ENCODE measurements at regions not wholly inside any gene's neighbourhood (a gene's known extent, or its start where the extent isn't known, plus 50 kb on each side); places are given as distances from the start of the nearest gene placed in this dataset.

DNA sequence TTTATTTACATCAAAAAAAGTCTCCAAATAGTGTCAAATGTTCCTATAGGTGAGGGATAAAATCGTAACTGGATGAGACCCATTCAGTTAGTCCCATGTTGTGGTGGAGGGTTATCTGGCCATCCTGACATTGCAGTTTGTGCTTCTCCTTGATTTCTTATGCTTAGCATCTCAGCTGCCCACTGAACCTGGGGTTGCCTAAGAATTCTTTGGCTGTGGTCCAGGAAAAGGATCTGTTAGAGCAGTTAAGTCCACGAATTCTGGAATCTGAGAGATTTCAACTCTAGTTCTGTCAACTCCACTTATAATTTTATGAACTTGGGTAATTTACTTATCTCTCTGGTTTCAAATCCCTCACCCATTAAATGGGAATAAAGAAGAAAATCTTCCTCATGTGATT lies 1673.4 kb downstream of the REEP3 start:
- no peak for DNase-seq (ENCODE audit: low spot score)
- TF ChIP-seq, protein P1, sequence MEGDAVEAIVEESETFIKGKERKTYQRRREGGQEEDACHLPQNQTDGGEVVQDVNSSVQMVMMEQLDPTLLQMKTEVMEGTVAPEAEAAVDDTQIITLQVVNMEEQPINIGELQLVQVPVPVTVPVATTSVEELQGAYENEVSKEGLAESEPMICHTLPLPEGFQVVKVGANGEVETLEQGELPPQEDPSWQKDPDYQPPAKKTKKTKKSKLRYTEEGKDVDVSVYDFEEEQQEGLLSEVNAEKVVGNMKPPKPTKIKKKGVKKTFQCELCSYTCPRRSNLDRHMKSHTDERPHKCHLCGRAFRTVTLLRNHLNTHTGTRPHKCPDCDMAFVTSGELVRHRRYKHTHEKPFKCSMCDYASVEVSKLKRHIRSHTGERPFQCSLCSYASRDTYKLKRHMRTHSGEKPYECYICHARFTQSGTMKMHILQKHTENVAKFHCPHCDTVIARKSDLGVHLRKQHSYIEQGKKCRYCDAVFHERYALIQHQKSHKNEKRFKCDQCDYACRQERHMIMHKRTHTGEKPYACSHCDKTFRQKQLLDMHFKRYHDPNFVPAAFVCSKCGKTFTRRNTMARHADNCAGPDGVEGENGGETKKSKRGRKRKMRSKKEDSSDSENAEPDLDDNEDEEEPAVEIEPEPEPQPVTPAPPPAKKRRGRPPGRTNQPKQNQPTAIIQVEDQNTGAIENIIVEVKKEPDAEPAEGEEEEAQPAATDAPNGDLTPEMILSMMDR (IDR thresholded peaks at IDR 0.05; ENCODE audit: borderline replicate concordance, control extremely low read depth, extremely low read depth, insufficient read depth, missing control alignments): no peak
- in situ Hi-C loops (cut with MboI; ENCODE audit: low sequenced_read_pairs, unreplicated experiment): no loop called here

DNA sequence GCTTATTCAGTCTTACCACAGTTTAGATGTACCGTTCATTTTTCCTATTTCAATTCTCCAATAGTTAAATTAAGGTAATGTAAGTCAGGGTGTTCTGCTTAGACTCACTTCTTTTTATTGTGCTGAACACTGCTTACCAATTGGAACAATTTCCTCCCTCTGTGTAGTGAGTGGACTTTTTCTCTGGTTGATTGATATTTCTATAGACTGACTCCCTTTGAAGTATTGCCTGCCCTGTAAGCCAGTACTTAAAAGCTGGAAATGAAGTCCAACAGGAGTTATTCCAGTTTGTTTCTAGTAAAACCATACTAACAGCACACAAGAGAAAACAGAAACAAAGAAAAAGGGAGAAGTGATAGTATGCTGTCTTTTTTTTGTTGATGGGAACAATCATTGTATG lies 1674.9 kb downstream of the REEP3 start:
- in situ Hi-C loops (cut with MboI; ENCODE audit: low sequenced_read_pairs, unreplicated experiment): no loop called here
- TF ChIP-seq, protein P1 (IDR thresholded peaks at IDR 0.05; ENCODE audit: borderline replicate concordance, control extremely low read depth, extremely low read depth, insufficient read depth, missing control alignments): no peak
- DNase-seq (ENCODE audit: low spot score): no peak

DNA sequence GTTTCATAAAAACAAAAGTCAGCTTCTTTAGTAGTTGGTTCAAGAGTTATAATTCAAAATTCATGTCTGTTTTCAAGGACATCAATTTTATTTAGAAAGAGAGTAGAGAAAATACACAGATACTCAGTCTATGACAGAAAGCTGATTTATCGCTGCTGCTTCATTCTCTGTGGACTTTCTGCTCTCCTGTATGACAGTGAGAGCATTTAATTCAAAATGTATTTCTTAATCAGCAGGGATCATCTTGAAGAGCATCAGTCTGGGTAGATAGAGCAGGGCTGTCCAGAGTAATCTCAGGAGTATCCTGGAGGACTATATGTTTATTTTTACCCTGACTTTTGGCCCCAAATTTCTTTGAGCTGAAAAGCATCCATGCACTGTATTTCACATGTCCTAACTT lies 1676.7 kb downstream of the REEP3 start:
- TF ChIP-seq, protein P1 (IDR thresholded peaks at IDR 0.05; ENCODE audit: borderline replicate concordance, control extremely low read depth, extremely low read depth, insufficient read depth, missing control alignments): no peak
- in situ Hi-C loops (cut with MboI; ENCODE audit: low sequenced_read_pairs, unreplicated experiment): no loop called here
- no peak for DNase-seq (ENCODE audit: low spot score)

DNA sequence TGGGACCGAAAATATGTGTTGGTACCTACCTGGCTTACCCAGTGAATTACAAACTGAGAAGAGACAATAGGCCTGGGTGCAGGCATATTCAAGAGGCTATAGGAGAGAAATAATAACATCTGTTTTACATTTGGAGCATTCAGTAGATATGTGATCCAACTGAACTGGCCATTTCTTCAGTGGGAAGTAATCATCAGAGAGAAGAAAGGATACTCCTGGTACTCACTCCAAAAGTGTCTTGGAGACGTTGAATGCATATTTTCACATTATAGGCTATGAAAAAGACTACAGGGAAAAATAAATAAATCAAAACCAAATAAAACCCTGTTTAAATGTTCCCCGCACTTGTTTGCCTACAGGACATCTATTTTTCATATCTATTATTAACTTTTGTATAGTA lies 1680.3 kb downstream of the REEP3 start:
- no peak for DNase-seq (ENCODE audit: low spot score)
- TF ChIP-seq, protein P1 (IDR thresholded peaks at IDR 0.05; ENCODE audit: borderline replicate concordance, control extremely low read depth, extremely low read depth, insufficient read depth, missing control alignments): no peak
- in situ Hi-C loops (cut with MboI; ENCODE audit: low sequenced_read_pairs, unreplicated experiment): no loop called here

DNA sequence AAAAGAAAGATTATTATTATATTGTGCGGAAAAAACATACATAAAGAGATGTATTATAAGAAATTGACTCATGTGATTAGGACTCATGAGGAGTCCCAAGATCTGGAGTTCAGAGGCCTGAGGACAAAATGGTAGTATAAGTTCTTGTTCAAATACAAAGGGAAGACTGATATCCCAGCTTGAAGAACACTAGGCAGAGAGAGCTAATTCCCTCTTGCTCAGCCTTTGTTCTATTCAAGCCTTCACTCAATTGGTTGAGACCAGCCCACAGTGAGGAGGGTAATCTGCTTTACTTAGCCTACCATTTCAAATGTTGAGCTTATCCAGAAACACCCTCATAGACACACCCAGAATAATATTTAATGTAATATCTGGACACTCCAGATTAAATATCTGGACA lies 1683.8 kb downstream of the REEP3 start:
- TF ChIP-seq, protein P1 (IDR thresholded peaks at IDR 0.05; ENCODE audit: borderline replicate concordance, control extremely low read depth, extremely low read depth, insufficient read depth, missing control alignments): no peak
- in situ Hi-C loops (cut with MboI; ENCODE audit: low sequenced_read_pairs, unreplicated experiment): no loop called here
- DNase-seq (ENCODE audit: low spot score): no peak

DNA sequence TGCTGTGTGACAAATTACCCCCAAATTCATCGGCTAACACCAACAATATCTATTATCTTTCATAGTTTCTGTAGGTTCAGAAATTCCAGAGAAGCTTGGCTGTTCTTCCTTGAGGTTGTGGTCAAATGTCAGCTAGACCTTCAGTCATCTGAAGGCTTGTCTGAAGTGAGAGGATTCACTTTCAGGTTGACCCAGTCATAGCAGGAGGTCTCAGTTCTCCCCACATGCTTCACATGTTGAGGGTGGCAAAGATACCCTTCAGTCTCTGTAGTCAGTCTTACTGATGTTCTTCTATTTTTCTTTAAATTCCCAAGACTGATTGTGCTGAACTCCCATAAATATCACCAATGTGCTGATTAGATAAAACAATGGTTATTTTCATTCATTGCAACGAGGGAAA lies 1692.0 kb downstream of the REEP3 start:
- no peak for DNase-seq (ENCODE audit: low spot score)
- TF ChIP-seq, protein P1 (IDR thresholded peaks at IDR 0.05; ENCODE audit: borderline replicate concordance, control extremely low read depth, extremely low read depth, insufficient read depth, missing control alignments): no peak
- in situ Hi-C loops (cut with MboI; ENCODE audit: low sequenced_read_pairs, unreplicated experiment): no loop called here

DNA sequence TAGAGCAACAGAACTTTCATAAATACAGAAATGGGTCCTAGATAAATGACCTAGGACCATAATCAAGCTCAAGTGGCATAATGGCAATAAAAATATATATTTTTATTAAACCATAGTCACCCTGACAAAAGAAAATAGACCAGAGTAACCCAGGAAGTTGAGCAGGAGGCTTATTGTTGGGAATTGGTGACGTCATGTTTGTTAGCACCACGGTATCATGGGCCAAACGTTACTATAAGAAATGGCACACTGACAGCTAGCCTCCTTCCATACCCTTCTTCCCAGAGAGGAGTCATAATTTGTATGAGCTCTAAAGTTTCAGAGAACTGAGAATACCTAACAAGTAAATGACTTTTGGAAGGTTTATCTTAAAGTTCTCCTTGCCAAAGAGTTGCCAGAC lies 1698.2 kb downstream of the REEP3 start:
- TF ChIP-seq, protein P1 (IDR thresholded peaks at IDR 0.05; ENCODE audit: borderline replicate concordance, control extremely low read depth, extremely low read depth, insufficient read depth, missing control alignments): no peak
- in situ Hi-C loops (cut with MboI; ENCODE audit: low sequenced_read_pairs, unreplicated experiment): no loop called here
- DNase-seq (ENCODE audit: low spot score): no peak

Data from GM13976 (cell line).